GM12865 (cell line): ENCODE measurements at regions not wholly inside any gene's neighbourhood (a gene's known extent, or its start where the extent isn't known, plus 50 kb on each side); places are given as distances from the start of the nearest gene placed in this dataset.

ENCODE experiments used
- DNase-seq: peaks from one replicate; pipeline ENCODE4 v3.0.0; 2010; ENCODE audit warnings: low read depth
- H3K4me3 ChIP-seq: 2 replicates; pipeline ENCODE4 v1.5.1; 2011; ENCODE audit warnings: mild to moderate bottlenecking, low read depth, low read length, control low read depth
- CTCF ChIP-seq: IDR thresholded peaks from 2 replicates; pipeline ENCODE4 v1.5.1; 2011; ENCODE audit warnings: low read length, control low read depth, low read depth, inconsistent platforms; ENCODE audit not compliant: insufficient read depth; ENCODE audit errors: missing control alignments

DNA sequence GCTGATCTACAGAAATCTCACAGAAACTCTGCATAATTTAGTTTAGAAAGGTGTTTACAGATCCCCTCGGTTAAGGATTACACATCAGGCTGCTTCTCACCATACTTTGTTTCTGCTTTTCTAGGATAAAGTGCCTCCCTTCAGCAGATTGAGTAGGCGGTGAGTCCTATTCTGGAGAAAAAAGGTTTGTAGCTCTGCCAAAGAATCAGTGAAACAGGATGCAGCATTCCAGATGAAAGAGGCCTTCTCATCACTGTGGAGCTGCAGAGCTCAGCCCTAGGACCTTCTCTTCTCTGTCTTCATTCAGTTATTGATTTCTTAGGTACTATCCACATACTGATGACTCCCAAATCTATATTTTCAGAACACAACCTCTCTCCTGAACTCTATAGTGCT, 155.5 kb upstream of the KRR1 start:
- no peak for DNase-seq
- no peak overlapping the region for H3K4me3 ChIP-seq
- TF ChIP-seq CTCF = no peak

GRCh38 chr12:75666126-75666938, 154.9 kb upstream of the KRR1 start:
- no peak for TF ChIP-seq CTCF
- DNase-seq = no peak
- H3K4me3 ChIP-seq = no peak overlapping the region

GRCh38 chr12:75665216-75665615, 153.8 kb upstream of the KRR1 start:
- DNase-seq = no peak
- no peak for TF ChIP-seq CTCF

GRCh38 chr12:75662511-75663159, 151.2 kb upstream of the KRR1 start:
- H3K4me3 ChIP-seq = no peak overlapping the region
- no peak for TF ChIP-seq CTCF
- no peak for DNase-seq

More at GRCh38 chr12:75665216-75665615, 153.8 kb upstream of the KRR1 start:
- no peak overlapping the region for H3K4me3 ChIP-seq

DNA sequence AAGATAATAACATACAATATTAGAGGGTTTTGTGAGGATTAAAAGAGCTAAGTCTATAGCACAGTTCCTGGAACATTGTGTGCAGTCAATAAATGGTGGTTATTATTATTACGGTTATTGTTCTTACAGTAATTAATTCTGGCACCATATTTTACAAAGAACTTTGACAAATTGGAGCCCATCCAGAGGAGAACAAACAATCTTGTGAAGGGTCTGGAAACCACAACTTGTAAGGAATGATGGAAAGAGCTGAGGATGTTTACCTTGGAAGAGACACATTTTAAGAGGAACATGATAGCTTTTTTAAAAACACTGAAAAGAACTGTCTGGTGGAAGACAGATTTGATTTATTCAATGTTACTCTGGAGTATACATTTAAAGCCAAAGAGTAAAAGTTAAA, 150.5 kb upstream of the KRR1 start:
- TF ChIP-seq CTCF = no peak
- H3K4me3 ChIP-seq = no peak overlapping the region
- no peak for DNase-seq

DNA sequence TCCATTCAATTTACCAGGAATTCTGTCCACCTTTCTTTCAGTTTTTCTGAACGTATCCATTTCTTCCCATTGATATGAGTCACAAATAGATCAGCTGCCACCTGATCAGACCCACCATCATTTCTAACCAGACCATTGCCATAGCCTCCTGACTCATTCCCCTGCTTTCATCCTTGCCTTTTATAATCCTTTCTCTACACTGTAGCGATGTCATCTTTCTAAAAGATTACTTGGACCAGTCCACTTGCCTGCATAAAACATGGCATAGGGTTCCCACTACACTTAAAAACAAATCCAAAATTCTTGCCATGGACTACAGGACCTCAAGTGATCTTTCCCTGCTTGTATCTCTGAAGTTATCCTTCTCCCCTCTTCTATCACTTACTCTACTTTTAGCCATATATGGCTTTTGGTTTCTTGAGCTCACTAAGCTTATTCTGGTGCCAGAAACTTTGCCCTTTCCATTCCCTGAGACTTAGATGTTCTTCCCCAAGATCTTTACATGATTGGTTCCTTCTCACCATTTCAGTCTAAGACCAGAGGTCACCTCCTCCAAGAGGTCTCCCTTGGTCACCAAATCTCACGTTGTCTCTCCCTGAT, 149.5 kb upstream of the KRR1 start:
- no peak for TF ChIP-seq CTCF
- DNase-seq = no peak
- H3K4me3 ChIP-seq = no peak overlapping the region
